HG03342 (cell line): ENCODE measurements at regions not wholly inside any gene's neighbourhood (a gene's known extent, or its start where the extent isn't known, plus 50 kb on each side); places are given as distances from the start of the nearest gene placed in this dataset.
"Not testable (repeated sequence)": the region's sequence is repeated elsewhere in the genome, so short reads cannot be mapped to it uniquely, and the experiment has no call there.

Experiments used
- ATAC-seq: cut with Tn5 transposase; IDR thresholded peaks from one replicate; pipeline ENCODE4 v1.9.1; 2021; ENCODE audit warnings: mild to moderate bottlenecking, moderate library complexity; ENCODE audit not compliant: unreplicated experiment

GRCh38 chr7:81233208-81233940 is 314.5 kb upstream of the SEMA3C start:
- ATAC-seq: no peak

DNA sequence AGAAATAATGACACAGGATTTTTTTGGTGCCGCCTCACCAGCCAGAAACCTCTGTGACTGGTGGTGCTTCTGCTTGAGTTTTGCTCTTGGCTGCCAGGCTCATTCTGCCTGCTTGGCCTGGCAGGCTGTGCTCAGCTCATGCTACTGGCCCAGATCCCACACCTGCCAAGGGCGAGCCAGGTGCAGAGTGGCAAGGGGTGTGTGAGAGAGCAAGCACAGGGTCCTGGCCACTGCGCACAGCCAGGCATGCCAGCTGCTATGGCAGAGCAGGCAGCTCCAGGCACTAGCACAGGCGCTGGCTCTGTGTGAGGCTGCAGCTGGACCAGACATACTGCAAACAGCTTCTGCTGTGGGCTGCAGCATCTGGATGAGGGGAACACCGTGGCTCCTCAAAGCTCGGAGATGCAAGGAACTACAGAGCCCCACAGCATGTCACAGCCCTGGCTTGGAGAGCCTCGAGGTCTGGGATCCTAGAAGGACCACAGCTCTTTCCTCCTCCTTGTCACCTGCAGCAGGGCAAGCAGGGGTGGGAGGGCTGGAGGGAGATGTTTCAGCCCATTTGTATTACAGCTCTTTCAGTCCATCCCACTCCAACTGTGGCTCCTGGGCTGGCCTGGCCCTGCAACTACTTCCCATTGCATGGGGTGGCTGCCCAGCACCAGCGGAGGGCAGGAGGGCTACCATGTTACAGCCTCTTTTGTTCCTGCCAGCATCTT is 313.4 kb upstream of the SEMA3C start:
- ATAC-seq: no peak

DNA sequence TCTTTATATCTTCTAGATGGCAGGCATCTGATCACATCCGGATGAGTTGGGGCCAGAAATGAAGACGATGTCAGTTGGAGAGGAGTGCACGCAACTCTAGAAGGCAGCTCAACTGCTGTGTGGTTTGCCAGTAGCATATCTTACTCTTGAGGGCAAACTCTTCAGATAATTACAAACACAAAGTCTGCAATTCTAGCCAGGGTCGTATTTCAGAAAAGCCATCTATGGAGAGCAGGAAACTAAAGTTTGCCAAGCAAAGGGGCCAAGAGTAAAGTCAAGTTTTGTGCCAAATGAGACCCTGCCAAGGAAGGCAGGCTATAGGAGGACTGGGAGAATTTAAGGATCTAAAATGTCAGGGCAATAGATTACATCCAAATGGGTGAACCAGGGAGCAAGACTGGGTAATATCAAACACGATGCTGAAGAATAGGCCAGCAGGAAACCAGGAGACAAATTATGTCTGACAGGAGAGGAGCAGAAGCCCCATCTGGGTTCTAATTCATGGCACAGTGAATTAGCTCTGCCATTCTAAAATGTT is 312.5 kb upstream of the SEMA3C start:
- no peak for ATAC-seq

DNA sequence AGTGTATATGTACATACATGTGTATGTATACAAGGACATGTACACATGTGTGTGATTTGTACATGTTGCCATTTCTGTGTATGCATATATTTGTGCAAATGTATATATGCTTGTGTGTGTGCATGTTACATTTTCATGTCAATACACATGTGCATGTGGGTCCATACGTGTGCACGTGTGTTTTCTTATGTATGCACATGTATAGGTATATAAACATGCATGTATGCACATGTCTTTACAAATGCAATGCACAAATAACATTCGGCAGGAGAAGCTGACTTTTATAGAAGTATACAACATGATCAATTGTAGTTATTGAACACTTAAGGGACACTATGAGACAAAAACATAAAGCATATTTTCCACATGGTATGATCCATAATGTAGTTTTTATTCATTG is 307.4 kb upstream of the SEMA3C start:
- ATAC-seq: no peak

GRCh38 chr7:81222692-81223091 is 303.8 kb upstream of the SEMA3C start:
- not testable (repeated sequence) for ATAC-seq

- ATAC-seq: no peak
Observed at GRCh38 chr7:81221527-81222217, 302.8 kb upstream of the SEMA3C start.

GRCh38 chr7:81218480-81219106 is 299.7 kb upstream of the SEMA3C start:
- no peak for ATAC-seq

GRCh38 chr7:81213394-81213793 is 294.5 kb upstream of the SEMA3C start:
- no peak for ATAC-seq

DNA sequence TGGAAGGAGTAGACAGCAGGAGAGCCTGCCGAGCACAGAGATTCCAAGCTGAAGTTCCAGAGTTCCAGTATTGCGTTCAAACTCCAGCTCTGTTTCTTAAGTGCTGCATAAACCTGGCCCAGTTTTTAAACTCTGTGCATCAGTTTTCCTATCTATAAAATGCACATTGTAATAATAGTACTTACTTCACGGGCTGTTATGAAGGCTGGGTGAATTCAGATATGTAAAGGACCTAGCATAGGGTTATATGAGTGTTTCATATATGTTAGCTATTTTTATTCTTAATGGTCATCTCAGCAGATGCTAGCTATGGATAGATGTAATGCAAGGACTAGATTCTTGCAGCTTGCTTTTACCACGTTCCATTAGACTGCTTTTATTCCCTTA is 293.1 kb upstream of the SEMA3C start:
- ATAC-seq: no peak

GRCh38 chr7:81211204-81211933 is 292.5 kb upstream of the SEMA3C start:
- no peak for ATAC-seq

DNA sequence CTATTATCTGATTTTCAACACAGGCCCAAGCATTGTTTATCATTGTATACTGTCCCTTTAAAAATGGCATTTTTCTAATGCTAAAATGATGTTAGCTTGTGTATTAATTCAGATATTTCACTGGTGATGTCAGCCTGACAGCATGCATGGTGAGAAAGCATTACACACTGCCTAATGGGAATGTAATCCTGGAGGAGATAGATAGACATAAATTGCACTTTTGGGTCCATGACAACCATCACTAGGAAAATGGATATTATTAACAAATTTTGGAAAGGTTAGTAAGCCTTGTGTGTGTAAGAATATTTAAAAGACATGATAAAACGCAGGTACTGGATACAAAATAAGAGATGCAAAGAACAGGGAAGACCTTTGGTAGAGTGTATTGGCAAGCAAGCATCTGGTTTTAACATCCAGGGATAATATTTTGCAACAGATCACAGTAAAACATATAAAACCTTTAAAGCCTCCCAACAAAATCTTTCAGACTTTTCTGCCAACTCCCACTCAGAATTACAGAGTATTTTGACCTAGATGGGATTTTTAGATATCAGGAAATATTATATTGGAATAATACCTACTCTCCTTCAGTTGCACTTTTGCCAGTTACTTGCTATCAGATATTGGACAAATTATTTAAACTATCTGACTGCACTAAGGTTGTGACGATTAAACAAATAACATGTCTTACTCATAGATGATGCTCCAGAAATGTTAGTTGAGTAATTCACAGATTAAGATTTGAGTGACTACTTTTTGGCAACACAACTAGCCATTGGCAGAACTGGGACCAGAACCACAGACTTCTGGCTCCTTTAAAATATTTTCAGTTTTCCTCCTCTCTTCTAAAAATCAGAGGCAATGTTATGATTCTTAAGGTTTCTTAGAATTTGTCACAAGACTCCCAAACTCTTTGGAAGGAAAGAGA is 291.6 kb upstream of the SEMA3C start:
- ATAC-seq: no peak

DNA sequence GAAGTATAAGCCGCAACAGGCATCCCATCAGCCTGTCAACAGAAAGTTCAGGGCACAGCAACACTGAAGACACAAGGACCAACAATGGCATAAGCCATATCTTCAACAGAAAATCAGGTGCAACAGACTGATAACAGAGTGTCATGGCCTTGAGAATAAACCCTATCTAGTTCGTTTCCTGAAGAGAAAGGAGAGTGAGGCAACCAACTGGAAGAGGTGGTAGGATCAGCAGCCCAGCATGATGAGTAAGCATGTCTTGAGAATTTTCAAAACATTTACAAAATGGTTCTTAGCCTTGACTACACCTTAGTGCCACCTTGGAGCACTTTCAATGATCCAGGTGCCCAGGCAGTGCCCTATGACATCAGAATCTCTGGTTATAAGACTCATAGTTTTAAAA is 290.2 kb upstream of the SEMA3C start:
- no peak for ATAC-seq

DNA sequence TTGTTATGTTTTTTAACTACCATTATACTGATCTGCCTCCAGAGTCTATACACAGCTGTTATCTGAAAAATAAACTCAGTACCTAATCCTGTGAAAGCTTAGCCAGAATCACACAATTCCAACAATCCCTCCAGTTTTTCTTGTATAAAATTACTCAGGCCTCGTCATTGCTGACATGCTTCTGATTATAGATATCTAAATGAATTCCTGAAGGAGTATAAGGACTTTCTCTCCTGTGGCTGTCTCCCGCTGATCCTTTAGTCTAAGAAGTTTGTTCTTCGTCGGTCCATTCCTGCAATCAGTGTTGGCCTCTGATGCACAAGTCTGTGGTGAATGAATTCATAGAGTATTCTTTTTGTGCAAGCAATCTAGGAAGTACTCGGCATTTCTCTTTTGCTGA is 288.9 kb upstream of the SEMA3C start:
- no peak for ATAC-seq

DNA sequence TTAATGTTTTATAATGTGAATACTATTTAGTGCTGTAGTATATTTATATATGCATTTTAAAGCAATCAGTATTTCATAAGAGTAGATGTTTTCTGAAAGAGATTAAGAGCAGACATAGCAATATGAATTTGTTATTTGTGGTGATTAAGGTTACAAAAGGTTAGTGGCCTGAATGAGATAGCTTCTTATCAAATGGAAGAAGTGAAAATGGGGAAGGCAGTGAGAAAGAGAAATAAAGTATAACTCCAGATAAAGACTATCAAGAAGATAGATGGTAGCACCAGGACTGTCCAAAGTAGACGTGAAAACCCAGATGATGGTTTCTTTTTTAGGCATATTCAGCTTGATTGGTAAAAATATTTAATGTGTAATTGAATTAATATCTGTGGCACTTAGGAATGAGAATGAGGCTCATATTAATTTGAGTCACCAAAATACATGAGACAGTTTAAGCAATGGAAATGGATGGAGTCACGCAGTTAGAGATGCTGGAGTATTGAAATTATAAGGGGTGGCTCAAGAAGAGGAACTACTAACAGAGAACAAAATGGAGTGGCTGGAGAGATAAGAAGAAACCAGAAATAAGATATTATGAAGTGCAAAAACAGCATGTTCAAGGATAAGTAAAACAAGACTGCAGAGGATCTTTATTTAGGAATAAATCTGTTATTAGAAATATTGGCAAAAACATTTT is 288.0 kb upstream of the SEMA3C start:
- ATAC-seq: no peak

GRCh38 chr7:81206217-81206616 is 287.4 kb upstream of the SEMA3C start:
- ATAC-seq: no peak

DNA sequence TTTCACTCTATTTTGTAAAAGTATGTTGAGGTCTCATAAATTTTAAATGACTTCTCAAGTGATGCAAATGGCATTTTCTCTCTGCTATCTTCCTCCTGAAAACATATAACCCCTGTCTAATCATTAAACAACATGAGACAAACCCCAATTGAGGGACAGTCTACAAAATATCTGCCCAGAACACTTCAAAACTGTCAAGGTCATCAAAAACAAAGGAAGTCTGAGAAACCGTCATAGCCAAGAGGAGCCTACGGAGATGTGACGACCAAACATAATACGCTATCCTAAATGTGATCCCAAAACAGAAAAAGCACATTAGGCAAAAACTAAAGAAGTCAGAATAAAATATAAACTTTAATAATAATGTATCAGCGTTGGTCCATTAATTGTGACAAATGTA is 282.3 kb upstream of the SEMA3C start:
- no peak for ATAC-seq

DNA sequence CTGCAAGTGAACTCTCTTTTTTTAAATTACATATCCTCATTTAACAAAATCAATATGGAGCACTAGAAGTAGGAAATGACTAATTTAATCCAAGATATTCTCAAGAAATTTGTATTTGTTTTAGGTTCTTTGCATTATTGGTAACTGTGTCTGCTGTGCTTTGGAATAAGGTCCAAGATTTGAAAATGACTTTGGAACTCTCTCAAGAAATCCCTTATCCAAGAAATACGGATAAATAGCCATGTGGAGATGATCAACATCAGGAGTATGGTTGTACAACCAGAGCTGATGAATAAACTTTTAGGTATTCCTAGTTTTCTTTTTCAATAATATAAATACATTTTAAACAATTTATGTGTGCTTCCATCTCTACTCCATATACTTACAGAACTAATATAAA is 279.9 kb upstream of the SEMA3C start:
- no peak for ATAC-seq

GRCh38 chr7:81197266-81197665 is 278.4 kb upstream of the SEMA3C start:
- no peak for ATAC-seq

GRCh38 chr7:81195033-81195432 is 276.2 kb upstream of the SEMA3C start:
- no peak for ATAC-seq
